ENCODE measurements at regions not wholly inside any gene's neighbourhood (a gene's known extent, or its start where the extent isn't known, plus 50 kb on each side); places are given as distances from the start of the nearest gene placed in this dataset.
"Not testable (repeated sequence)": the region's sequence is repeated elsewhere in the genome, so short reads cannot be mapped to it uniquely, and the experiment has no call there.

DNA sequence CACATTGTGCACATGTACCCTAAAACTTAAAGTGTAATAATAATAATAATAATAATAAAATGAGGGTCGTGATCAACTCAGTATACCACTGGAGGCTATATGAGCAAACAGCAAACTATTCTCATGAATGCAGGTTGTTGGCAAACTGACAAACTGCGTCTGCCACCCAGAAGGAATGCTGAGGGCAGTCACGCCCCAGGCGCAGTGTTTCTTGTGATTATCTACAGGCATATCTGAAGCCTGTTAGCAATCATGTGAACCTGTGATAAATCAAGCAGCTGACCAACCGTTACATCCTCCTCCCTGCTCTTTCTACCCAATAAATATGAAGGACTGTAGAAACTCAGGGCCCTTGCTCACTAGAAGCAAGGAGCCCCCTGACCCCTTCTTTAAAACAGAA lies 416.9 kb downstream of the CDH10 start:
- TF ChIP-seq, protein P1, sequence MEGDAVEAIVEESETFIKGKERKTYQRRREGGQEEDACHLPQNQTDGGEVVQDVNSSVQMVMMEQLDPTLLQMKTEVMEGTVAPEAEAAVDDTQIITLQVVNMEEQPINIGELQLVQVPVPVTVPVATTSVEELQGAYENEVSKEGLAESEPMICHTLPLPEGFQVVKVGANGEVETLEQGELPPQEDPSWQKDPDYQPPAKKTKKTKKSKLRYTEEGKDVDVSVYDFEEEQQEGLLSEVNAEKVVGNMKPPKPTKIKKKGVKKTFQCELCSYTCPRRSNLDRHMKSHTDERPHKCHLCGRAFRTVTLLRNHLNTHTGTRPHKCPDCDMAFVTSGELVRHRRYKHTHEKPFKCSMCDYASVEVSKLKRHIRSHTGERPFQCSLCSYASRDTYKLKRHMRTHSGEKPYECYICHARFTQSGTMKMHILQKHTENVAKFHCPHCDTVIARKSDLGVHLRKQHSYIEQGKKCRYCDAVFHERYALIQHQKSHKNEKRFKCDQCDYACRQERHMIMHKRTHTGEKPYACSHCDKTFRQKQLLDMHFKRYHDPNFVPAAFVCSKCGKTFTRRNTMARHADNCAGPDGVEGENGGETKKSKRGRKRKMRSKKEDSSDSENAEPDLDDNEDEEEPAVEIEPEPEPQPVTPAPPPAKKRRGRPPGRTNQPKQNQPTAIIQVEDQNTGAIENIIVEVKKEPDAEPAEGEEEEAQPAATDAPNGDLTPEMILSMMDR (IDR thresholded peaks at IDR 0.05; ENCODE audit: insufficient read depth, low read length): not testable (repeated sequence)
- not testable (repeated sequence) for TF ChIP-seq POLR2AphosphoS5 (IDR thresholded peaks at IDR 0.05; ENCODE audit: low read depth)

All from HL-60 (cell line).